HEK293 (cell line): ENCODE measurements at regions not wholly inside any gene's neighbourhood (a gene's known extent, or its start where the extent isn't known, plus 50 kb on each side); places are given as distances from the start of the nearest gene placed in this dataset.

Experiments used
- CTCF ChIA-PET: fragments of 350-600 bp; formaldehyde crosslinking; extraction: SDS; loops from one replicate; lab custom pipeline; 2021; ENCODE audit warnings: antibody characterized with exemption; lab: Yijun Ruan, JAX
- POLR2A ChIA-PET: fragments of 300-600 bp; formaldehyde crosslinking; extraction: SDS; loops from one replicate; lab custom pipeline; 2020; ENCODE audit warnings: antibody characterized with exemption, inconsistent platforms; lab: Yijun Ruan, JAX
- H3K27ac ChIP-seq: fragments of 200-500 bp; sonication (Bioruptor generic); 2 replicates; pipeline ENCODE4 v1.5.1; 2014; ENCODE audit warnings: low read depth, low read length, control low read depth, inconsistent platforms; ENCODE audit errors: extremely low read depth
- H3K36me3 ChIP-seq, 2 experiments: fragments of 200-500 bp in 1 of 2; sonication (Bioruptor generic) in 1 of 2; 1 replicate in 1 of 2; 2 replicates in 1 of 2; pipeline ENCODE4 v1.5.1; 2014 to 2017; ENCODE audit warnings: inconsistent platforms in 2 of 2, low read length in 2 of 2; ENCODE audit not compliant: control insufficient read depth in 2 of 2, insufficient read depth in 1 of 2
- H3K4me1 ChIP-seq: fragments of 200-500 bp; sonication (Bioruptor generic); 2 replicates; pipeline ENCODE4 v1.5.1; 2014; ENCODE audit warnings: mild to moderate bottlenecking, low read length, inconsistent platforms; ENCODE audit not compliant: control insufficient read depth, insufficient read depth
- H3K4me3 ChIP-seq: 2 replicates; pipeline ENCODE4 v1.5.1; 2011; ENCODE audit warnings: low read depth, mild to moderate bottlenecking, control low read depth, low read length, moderate library complexity
- H3K9me3 ChIP-seq: fragments of 200-500 bp; sonication (Bioruptor generic); 2 replicates; pipeline ENCODE4 v1.5.1; 2014; ENCODE audit warnings: low read depth, low read length, inconsistent platforms; ENCODE audit not compliant: control insufficient read depth, insufficient read depth
- FEZF1 ChIP-seq: fragments of 450-650 bp; formaldehyde crosslinking; IDR thresholded peaks from 2 replicates; pipeline ENCODE4 v1.5.1; 2016; ENCODE audit warnings: missing biosample characterization, missing genetic modification characterization
- GFI1B ChIP-seq: fragments of 450-650 bp; formaldehyde crosslinking; IDR thresholded peaks from 2 replicates; pipeline ENCODE4 v1.5.1; 2016; ENCODE audit warnings: missing biosample characterization, missing genetic modification characterization
- GLI4 ChIP-seq: fragments of 450-650 bp; formaldehyde crosslinking; IDR thresholded peaks from 2 replicates; pipeline ENCODE4 v1.5.1; 2016; ENCODE audit warnings: missing biosample characterization, missing genetic modification characterization
- KLF1 ChIP-seq: fragments of 450-650 bp; formaldehyde crosslinking; IDR thresholded peaks from 2 replicates; pipeline ENCODE4 v1.5.1; 2016; ENCODE audit warnings: missing biosample characterization, missing genetic modification characterization
- SCRT1 ChIP-seq: fragments of 450-650 bp; formaldehyde crosslinking; IDR thresholded peaks from 2 replicates; pipeline ENCODE4 v1.5.1; 2016; ENCODE audit warnings: missing biosample characterization, missing genetic modification characterization, borderline replicate concordance
- SP2 ChIP-seq: fragments of 450-650 bp; formaldehyde crosslinking; IDR thresholded peaks from 2 replicates; pipeline ENCODE4 v1.5.1; 2016; ENCODE audit warnings: missing biosample characterization, missing genetic modification characterization
- TCF7L2 ChIP-seq: IDR thresholded peaks from 2 replicates; pipeline ENCODE4 v1.6.1; 2011; ENCODE audit warnings: low read depth, mild to moderate bottlenecking, inconsistent platforms, low read length, moderate library complexity, borderline replicate concordance
- YY1 ChIP-seq: fragments of 450-650 bp; formaldehyde crosslinking; IDR thresholded peaks from 2 replicates; pipeline ENCODE4 v1.5.1; 2018; ENCODE audit warnings: missing biosample characterization, missing genetic modification characterization
- ZBTB20 ChIP-seq: fragments of 450-650 bp; formaldehyde crosslinking; IDR thresholded peaks from 2 replicates; pipeline ENCODE4 v1.5.1; 2016; ENCODE audit warnings: missing biosample characterization, missing genetic modification characterization
- ZFP41 ChIP-seq: fragments of 450-650 bp; formaldehyde crosslinking; IDR thresholded peaks from 2 replicates; pipeline ENCODE4 v1.5.1; 2016; ENCODE audit warnings: missing biosample characterization, missing genetic modification characterization, borderline replicate concordance
- ZIC2 ChIP-seq: fragments of 450-650 bp; formaldehyde crosslinking; IDR thresholded peaks from 2 replicates; pipeline ENCODE4 v1.5.1; 2016; ENCODE audit warnings: missing biosample characterization, missing genetic modification characterization
- ZNF121 ChIP-seq: fragments of 450-650 bp; formaldehyde crosslinking; IDR thresholded peaks from 2 replicates; pipeline ENCODE4 v1.5.1; 2016; ENCODE audit warnings: missing biosample characterization, missing genetic modification characterization
- ZNF174 ChIP-seq: fragments of 450-650 bp; formaldehyde crosslinking; IDR thresholded peaks from 2 replicates; pipeline ENCODE4 v1.5.0; 2017; ENCODE audit warnings: missing biosample characterization, mild to moderate bottlenecking, missing genetic modification characterization
- ZNF214 ChIP-seq: fragments of 450-650 bp; formaldehyde crosslinking; IDR thresholded peaks from 2 replicates; pipeline ENCODE4 v1.5.1; 2017; ENCODE audit warnings: missing biosample characterization, mild to moderate bottlenecking, missing genetic modification characterization, borderline replicate concordance
- ZNF223 ChIP-seq: fragments of 450-650 bp; formaldehyde crosslinking; IDR thresholded peaks from 2 replicates; pipeline ENCODE4 v1.5.1; 2016; ENCODE audit warnings: missing biosample characterization, missing genetic modification characterization
- ZNF266 ChIP-seq: fragments of 450-650 bp; formaldehyde crosslinking; IDR thresholded peaks from 2 replicates; pipeline ENCODE4 v1.5.1; 2016; ENCODE audit warnings: missing biosample characterization, missing genetic modification characterization, low read depth
- ZNF292 ChIP-seq: fragments of 450-650 bp; formaldehyde crosslinking; IDR thresholded peaks from 2 replicates; pipeline ENCODE4 v1.5.1; 2016; ENCODE audit warnings: low read depth, missing biosample characterization, missing genetic modification characterization, borderline replicate concordance
- ZNF394 ChIP-seq: fragments of 450-650 bp; formaldehyde crosslinking; IDR thresholded peaks from 2 replicates; pipeline ENCODE4 v1.5.1; 2016; ENCODE audit warnings: missing biosample characterization, missing genetic modification characterization, mild to moderate bottlenecking, moderate library complexity, borderline replicate concordance
- ZNF510 ChIP-seq: fragments of 450-650 bp; formaldehyde crosslinking; IDR thresholded peaks from 2 replicates; pipeline ENCODE4 v1.5.1; 2018; ENCODE audit warnings: mild to moderate bottlenecking, missing genetic modification characterization, missing biosample characterization; ENCODE audit not compliant: insufficient replicate concordance
- ZNF585B ChIP-seq: fragments of 450-650 bp; formaldehyde crosslinking; IDR thresholded peaks from 2 replicates; pipeline ENCODE4 v1.5.1; 2016; ENCODE audit warnings: missing biosample characterization, missing genetic modification characterization
- ZNF621 ChIP-seq: fragments of 450-650 bp; formaldehyde crosslinking; IDR thresholded peaks from 2 replicates; pipeline ENCODE4 v1.5.1; 2017; ENCODE audit warnings: missing biosample characterization, missing genetic modification characterization
- ZNF626 ChIP-seq: fragments of 450-650 bp; sonication (Bioruptor Pico); formaldehyde crosslinking; IDR thresholded peaks from 2 replicates; pipeline ENCODE4 v1.5.1; 2018; ENCODE audit warnings: missing biosample characterization, missing genetic modification characterization, inconsistent platforms
- ZSCAN23 ChIP-seq: fragments of 450-650 bp; formaldehyde crosslinking; IDR thresholded peaks from 2 replicates; pipeline ENCODE4 v1.5.1; 2016; ENCODE audit warnings: missing biosample characterization, missing genetic modification characterization
- TF ChIP-seq, protein P1 (sequence below): fragments of 450-650 bp; formaldehyde crosslinking; conservative IDR thresholded peaks from 2 replicates; pipeline ENCODE4 v1.5.1; 2016; ENCODE audit warnings: low read depth, missing biosample characterization, missing genetic modification characterization
- TF ChIP-seq, protein P2 (sequence below): fragments of 450-650 bp; formaldehyde crosslinking; IDR thresholded peaks from 2 replicates; pipeline ENCODE4 v1.5.1; 2016; ENCODE audit warnings: missing biosample characterization, missing genetic modification characterization
- TF ChIP-seq, protein P3 (sequence below): fragments of 450-650 bp; formaldehyde crosslinking; optimal IDR thresholded peaks from 2 replicates; pipeline ENCODE3; 2016; ENCODE audit warnings: missing biosample characterization, mild to moderate bottlenecking, missing genetic modification characterization
- TF ChIP-seq, protein P4 (sequence below): fragments of 450-650 bp; formaldehyde crosslinking; IDR thresholded peaks from 2 replicates; pipeline ENCODE4 v1.5.1; 2016; ENCODE audit warnings: missing biosample characterization, missing genetic modification characterization, borderline replicate concordance

DNA sequence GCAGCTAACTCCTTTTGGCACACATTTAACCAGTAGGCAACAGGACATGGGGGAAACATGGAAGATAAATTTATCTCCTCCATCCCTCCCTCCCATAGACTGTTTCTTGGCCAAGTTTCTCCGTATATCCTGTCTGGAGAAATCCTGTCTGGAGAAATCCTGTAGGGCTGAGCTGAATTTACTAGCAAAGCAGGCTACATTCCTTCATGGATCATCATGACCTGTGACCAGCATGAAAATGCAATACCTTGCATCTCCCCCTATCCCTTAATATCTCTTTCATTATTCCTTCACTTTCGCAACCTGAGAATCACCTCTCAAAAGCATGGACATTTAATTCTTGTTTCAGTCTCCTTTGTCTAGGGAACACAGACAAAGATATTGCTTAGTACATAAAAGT, 379.1 kb downstream of the PSAT1 start (continued):
- TF ChIP-seq, protein P1, sequence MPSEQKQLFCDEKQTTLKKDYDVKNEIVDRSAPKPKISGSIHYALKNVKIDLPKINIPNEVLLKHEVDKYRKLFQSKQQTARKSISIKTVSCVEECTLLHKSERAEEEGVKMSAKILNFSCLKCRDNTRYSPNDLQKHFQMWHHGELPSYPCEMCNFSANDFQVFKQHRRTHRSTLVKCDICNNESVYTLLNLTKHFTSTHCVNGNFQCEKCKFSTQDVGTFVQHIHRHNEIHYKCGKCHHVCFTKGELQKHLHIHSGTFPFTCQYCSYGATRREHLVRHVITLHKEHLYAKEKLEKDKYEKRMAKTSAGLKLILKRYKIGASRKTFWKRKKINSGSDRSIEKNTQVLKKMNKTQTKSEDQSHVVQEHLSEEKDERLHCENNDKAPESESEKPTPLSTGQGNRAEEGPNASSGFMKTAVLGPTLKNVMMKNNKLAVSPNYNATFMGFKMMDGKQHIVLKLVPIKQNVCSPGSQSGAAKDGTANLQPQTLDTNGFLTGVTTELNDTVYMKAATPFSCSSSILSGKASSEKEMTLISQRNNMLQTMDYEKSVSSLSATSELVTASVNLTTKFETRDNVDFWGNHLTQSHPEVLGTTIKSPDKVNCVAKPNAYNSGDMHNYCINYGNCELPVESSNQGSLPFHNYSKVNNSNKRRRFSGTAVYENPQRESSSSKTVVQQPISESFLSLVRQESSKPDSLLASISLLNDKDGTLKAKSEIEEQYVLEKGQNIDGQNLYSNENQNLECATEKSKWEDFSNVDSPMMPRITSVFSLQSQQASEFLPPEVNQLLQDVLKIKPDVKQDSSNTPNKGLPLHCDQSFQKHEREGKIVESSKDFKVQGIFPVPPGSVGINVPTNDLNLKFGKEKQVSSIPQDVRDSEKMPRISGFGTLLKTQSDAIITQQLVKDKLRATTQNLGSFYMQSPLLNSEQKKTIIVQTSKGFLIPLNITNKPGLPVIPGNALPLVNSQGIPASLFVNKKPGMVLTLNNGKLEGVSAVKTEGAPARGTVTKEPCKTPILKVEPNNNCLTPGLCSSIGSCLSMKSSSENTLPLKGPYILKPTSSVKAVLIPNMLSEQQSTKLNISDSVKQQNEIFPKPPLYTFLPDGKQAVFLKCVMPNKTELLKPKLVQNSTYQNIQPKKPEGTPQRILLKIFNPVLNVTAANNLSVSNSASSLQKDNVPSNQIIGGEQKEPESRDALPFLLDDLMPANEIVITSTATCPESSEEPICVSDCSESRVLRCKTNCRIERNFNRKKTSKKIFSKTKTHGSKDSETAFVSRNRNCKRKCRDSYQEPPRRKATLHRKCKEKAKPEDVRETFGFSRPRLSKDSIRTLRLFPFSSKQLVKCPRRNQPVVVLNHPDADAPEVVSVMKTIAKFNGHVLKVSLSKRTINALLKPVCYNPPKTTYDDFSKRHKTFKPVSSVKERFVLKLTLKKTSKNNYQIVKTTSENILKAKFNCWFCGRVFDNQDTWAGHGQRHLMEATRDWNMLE (tag by site-specific recombination) = no peak
- TF ChIP-seq FEZF1 (tag by site-specific recombination) (no peak), SP2 (tag by site-specific recombination) (no peak), ZFP41 (tag by site-specific recombination) (no peak), ZIC2 (tag by site-specific recombination) (no peak), SCRT1 (tag by site-specific recombination) (no peak), ZNF292 (tag by site-specific recombination) (no peak), YY1 (tag by site-specific recombination) (no peak), GLI4 (tag by site-specific recombination) (no peak), ZNF223 (tag by site-specific recombination) (no peak)
- TF ChIP-seq, protein P2, sequence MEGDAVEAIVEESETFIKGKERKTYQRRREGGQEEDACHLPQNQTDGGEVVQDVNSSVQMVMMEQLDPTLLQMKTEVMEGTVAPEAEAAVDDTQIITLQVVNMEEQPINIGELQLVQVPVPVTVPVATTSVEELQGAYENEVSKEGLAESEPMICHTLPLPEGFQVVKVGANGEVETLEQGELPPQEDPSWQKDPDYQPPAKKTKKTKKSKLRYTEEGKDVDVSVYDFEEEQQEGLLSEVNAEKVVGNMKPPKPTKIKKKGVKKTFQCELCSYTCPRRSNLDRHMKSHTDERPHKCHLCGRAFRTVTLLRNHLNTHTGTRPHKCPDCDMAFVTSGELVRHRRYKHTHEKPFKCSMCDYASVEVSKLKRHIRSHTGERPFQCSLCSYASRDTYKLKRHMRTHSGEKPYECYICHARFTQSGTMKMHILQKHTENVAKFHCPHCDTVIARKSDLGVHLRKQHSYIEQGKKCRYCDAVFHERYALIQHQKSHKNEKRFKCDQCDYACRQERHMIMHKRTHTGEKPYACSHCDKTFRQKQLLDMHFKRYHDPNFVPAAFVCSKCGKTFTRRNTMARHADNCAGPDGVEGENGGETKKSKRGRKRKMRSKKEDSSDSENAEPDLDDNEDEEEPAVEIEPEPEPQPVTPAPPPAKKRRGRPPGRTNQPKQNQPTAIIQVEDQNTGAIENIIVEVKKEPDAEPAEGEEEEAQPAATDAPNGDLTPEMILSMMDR (tag by site-specific recombination) = no peak

DNA sequence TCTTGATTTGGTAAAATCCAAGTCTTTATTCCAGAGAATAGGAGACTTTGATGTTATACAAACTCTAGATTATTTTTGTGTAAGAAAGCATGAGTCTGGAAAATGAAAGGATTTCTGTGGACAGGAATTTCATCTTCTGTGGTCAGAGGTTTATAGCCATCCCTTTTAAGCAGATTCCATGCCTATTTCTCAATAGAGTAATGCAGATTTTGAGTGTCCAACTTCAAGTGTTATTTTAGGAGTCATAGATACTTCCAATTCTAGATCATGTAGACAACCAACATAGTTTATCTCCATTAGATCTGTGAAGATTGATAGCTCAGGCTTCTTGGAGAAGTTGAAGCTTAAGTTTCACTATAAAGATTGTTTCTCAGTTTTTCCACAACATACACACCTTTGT, 379.7 kb downstream of the PSAT1 start:
- CTCF ChIA-PET = interaction anchor here (0.6 to 0.8 kb wide), 2 partner anchors 74 to 438 kb away, joined by 3 to 4 read pairs; no protein-coding TSS in a partner anchor
- no peaks in the 10 kb centered on the region for H3K4me1 ChIP-seq
- no peak overlapping the region for H3K27ac ChIP-seq
- no peaks in the 10 kb centered on the region for H3K9me3 ChIP-seq
- no peak overlapping the region for H3K4me3 ChIP-seq
- POLR2A ChIA-PET = no interaction called here
- H3K36me3 ChIP-seq = no peaks in the 10 kb centered on the region
- TF ChIP-seq FEZF1 (tag by site-specific recombination) (no peak), KLF1 (tag by site-specific recombination) (no peak), ZNF585B (no peak), ZNF266 (no peak), ZSCAN23 (tag by site-specific recombination) (no peak), ZNF174 (no peak), ZNF626 (tag by site-specific recombination) (no peak), ZNF214 (tag by site-specific recombination) (no peak), TCF7L2 (no peak), ZNF121 (tag by site-specific recombination) (no peak), GFI1B (tag by site-specific recombination) (no peak), ZBTB20 (no peak), ZNF510 (no peak), ZNF394 (tag by site-specific recombination) (no peak), ZNF621 (tag by site-specific recombination) (no peak)
- TF ChIP-seq, protein P3, sequence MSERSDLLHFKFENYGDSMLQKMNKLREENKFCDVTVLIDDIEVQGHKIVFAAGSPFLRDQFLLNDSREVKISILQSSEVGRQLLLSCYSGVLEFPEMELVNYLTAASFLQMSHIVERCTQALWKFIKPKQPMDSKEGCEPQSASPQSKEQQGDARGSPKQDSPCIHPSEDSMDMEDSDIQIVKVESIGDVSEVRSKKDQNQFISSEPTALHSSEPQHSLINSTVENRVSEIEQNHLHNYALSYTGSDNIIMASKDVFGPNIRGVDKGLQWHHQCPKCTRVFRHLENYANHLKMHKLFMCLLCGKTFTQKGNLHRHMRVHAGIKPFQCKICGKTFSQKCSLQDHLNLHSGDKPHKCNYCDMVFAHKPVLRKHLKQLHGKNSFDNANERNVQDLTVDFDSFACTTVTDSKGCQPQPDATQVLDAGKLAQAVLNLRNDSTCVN (tag by site-specific recombination) = no peak
- TF ChIP-seq, protein P4, sequence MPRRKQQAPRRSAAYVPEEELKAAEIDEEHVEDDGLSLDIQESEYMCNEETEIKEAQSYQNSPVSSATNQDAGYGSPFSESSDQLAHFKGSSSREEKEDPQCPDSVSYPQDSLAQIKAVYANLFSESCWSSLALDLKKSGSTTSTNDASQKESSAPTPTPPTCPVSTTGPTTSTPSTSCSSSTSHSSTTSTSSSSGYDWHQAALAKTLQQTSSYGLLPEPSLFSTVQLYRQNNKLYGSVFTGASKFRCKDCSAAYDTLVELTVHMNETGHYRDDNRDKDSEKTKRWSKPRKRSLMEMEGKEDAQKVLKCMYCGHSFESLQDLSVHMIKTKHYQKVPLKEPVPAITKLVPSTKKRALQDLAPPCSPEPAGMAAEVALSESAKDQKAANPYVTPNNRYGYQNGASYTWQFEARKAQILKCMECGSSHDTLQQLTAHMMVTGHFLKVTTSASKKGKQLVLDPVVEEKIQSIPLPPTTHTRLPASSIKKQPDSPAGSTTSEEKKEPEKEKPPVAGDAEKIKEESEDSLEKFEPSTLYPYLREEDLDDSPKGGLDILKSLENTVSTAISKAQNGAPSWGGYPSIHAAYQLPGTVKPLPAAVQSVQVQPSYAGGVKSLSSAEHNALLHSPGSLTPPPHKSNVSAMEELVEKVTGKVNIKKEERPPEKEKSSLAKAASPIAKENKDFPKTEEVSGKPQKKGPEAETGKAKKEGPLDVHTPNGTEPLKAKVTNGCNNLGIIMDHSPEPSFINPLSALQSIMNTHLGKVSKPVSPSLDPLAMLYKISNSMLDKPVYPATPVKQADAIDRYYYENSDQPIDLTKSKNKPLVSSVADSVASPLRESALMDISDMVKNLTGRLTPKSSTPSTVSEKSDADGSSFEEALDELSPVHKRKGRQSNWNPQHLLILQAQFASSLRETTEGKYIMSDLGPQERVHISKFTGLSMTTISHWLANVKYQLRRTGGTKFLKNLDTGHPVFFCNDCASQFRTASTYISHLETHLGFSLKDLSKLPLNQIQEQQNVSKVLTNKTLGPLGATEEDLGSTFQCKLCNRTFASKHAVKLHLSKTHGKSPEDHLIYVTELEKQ (tag by site-specific recombination) = no peak
